GM21367 (cell line): ENCODE measurements at regions not wholly inside any gene's neighbourhood (a gene's known extent, or its start where the extent isn't known, plus 50 kb on each side); places are given as distances from the start of the nearest gene placed in this dataset.
"Not testable (repeated sequence)": the region's sequence is repeated elsewhere in the genome, so short reads cannot be mapped to it uniquely, and the experiment has no call there.

Experiments
- ATAC-seq: cut with Tn5 transposase; IDR thresholded peaks from one replicate; pipeline ENCODE4 v1.9.1; 2021; ENCODE audit not compliant: unreplicated experiment

DNA sequence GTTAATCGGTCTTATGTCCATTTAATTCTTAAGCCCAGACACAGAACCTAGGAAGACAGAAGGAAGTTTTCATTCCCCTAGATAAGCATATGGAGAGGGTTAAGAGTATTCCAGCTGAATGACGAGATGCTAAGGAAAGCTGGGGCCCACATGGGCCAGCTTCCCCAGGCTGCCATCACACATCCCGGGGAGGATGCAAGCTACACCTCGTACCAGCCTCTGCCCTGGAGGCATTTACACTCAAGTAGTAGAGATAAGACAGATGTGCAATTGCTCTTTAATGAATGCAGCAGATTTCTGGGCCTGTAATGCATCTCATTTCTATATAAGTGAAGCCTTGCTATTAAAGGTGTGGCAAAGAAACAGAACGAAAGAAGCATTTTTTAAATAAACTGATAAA lies 144.5 kb downstream of the MEX3B start:
- no peak for ATAC-seq

DNA sequence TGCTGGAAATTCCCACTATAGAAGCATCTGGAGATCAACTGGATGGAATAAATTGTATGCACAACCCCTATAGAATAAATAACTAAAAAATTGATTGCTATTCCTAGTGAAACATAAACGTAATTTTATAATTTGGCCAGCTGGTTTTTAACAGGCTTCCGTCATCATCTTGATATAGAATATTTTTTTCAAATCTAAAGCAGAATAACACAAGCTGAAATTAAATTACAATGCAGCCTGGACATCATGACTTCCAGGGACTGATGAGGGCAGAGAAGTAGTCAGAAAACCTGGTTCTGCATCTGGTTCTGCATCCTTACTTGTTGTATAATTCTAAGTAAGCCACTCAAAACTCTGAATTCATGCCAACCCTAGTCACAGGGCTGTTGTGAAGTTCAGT lies 146.1 kb downstream of the MEX3B start:
- ATAC-seq = no peak

DNA sequence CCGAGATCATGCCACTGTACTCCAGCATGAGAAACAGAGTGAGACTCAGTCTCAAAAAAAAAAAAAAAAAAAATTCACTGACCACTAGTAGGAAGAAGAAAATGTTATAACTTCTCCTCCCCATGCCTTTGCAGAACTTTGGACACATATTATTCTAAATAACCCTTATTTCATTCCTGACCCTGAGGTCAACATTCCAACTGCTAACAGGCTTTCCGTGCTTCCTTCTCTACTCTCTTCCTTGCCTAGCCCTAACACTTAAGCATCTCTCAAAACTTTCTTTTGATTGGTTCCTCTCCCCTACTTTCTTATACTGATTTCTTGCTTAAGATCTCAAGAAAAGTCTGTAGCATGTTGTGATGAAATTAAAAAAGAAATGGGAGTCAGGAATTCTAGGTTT lies 146.8 kb downstream of the MEX3B start:
- ATAC-seq = no peak

DNA sequence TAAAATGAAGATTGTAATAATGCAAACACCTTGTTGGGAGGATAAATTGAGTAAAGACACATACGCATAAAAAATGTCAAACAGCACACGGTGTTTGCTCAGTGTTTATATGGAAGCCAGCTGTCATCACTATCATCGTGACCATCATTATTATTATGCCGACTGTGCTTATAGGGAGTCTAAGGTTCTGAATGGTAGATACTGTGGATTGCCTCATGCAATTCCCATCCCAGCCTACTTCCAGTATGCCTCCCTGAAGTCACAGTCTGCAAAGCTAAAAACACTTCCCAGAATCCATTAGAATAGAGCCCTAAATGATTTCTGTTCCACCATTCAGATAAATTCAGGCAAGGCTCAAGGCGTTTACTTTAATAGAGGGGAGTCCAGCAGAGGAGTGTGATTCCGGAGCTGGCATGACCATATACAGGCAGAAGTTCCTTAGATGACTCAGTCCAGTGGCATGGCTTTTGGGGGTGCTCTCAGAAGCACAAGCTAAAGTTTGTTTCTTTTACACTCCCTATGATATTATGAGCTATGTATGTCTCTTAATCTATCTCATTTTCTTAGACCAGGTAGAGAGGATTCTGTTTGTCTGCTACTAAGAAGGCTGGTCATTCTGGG lies 148.7 kb downstream of the MEX3B start:
- no peak for ATAC-seq

DNA sequence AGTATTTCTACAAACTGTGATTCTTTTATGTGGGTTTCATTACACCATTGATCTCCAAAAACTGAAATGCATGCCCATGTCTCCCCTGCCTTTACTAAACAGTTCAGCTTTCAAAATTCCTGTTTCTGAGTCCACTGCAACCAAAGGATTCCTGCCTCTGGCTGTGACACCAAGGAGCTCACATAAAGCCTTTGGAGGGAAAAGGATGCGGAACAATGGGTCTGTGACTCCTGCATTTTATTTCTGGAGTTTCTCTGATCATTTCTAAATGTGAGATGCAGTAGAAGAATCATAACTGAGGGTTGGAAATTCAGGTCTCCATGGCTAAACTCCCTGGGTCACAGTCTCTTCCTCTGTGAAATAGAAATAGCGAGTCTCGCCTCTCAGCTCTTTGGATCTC lies 149.5 kb downstream of the MEX3B start:
- no peak for ATAC-seq

DNA sequence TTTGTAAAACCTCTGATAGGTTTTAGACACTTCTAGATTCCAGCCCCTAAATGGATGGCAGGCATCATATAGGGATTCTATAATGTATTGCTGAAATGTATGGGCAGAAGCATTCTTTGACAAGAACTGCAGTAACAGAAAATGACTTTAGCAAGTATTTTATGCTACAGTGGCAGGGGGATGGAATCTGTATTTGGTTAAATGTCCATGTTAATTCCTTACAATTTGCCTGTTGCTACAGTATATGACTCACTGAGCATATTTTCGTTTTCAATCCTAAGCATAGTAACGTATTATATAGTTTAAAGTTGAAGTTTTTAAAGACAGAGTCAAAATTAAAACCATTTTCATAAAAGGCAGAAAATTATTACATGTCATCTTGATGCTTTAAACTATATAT lies 150.1 kb downstream of the MEX3B start:
- ATAC-seq = no peak

DNA sequence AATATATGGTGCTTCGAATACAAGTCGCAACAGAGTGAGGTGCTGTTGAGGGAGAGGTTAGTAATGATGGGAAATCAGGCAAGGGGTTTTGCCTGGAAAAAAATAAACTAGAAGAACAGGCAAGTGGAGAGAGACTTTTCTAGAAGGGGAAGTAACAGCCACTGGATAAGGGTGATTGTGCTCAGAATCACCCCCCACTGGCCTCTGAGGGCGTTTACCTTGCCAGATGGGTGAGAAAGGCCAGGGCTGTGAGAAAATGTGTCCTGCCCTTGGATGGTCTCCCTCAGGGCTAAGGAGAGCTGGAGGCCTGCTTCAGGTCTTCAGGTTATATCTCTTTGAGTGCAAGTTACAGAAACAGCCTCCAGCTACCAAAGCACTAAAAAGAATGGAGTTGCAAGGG lies 151.8 kb downstream of the MEX3B start:
- ATAC-seq = no peak

DNA sequence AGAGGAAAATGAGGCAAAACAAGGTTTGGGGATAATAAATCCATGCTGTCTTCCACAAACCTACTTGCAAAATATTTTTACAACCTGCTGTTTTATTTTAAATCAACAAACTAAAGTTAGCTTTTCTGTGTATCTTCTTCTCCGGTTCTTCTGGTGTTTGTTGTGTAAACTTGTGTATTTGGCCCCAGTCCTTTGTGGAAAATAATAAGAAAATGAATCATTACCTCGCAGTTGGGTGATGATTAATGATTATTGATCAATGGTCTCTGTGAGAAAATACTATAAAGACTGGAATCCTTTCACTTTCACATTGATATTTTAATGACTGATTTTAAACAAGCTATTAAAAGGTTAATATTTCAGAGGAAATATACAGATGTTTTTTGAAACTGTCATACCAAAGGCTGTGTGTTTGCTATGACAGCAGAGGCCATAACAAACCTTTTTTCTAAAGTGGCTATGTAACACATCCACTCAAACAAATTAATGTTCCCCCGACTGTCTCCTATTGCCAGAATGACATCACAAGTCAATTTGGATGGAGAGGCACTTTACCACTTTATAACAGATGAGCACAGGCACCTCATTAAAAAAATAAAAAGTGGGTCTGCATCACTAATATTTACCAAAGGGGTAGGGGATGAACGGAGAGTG lies 152.5 kb downstream of the MEX3B start:
- ATAC-seq = no peak

DNA sequence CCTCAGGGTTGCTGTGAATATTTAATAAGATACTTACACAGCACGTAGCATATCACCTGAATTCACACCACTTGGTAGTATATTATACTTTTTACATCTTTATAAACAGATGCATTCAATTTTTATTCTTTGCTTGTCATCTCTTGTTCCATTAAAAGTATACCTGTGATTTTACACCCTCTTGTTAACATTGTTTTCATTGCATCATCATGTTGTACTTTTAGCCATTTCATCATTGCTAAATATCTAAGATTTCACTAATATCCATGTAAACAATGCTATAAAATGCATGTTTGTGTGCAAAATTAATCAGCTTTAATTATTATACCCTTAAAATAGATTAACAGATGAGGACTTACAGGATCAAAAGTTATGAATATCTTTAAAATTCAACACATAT lies 155.3 kb downstream of the MEX3B start:
- no peak for ATAC-seq

DNA sequence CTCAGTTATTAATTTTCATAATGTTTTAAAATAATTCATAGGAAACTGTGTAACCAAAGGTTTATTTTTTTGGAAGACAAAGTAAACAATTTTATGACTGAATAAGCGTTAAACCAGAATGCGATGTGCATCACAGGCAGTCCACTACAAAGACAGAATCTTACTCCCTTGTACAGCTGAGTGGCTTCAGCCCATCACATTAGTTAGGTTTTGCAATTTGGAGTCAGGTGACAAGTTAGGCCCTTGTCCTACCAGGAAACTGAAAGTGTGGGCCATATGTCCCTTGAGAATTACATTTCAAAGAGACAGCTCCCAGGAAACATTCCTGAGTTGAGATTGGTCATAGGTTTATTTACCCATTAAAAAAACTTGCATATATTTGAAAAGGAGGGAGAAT lies 156.3 kb downstream of the MEX3B start:
- ATAC-seq = no peak

DNA sequence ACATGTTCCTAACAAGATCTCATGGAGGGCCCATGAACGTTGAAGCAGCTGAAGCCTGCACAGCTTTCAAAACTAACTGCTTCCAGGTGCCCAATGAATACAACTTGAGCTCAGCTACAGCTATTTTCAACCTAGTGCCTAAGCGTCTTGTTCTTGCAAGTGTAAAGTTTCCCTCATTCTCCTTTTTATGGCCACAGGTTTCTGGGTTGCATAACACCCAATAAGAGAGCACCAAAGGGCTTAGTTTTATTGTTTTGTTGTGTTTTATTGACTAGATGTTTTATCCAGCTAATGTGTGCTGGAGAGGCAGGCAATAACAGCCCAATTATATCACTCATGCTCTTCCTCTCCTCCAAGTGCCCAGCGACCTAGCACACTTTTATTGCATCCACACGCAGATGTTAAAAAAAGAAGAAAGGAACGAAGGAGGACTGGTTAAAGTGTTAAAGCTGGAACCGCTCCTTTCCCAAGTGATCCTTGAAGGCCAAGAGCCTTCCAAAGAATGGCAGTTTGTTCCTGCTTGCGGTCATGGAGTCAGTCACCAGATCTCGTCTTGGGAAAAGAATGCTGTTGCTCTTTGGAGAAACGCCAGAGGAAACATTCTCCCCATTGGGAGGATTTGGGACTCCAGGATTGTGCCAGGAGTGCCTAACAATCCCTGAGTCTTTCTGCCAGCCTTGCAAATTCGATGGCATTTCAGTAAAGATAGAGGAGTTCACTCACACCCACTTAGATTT lies 156.9 kb downstream of the MEX3B start:
- no peak for ATAC-seq

DNA sequence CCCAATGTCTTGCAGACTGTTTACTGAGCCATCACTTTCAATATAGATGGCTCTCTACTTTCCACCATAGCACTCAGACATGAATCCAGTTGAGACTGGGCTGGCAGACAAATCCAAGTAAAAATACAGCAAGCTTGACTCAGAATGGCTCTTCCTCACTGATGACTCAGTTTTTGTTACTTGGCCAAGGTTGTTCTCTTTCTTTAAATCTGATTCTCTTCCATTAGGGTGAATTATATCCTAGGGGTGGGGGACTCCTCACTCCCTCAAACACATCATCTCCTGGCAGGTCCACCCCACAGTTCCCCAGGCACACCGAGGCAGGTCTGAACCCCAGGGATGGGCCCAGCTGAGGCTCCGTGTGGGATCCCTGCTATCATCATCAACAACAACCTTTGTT lies 157.9 kb downstream of the MEX3B start:
- no peak for ATAC-seq

DNA sequence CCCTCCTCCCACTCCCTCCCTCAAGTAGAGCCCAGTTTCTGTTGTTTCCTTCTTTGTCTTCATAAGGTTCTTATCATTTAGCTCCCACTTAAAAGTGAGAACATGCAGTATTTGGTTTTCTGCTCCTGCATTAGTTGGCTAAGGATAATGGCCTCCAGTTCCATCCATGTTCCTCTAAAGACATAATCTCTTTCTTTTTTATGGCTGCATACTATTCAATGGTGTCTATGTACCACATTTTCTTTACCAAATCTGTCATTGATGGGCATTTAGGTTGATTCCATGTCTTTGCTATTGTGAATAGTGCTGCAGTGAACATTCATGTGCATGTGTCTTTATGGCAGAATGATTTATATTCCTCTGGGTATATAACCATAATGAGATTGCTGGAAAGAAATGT lies 158.6 kb downstream of the MEX3B start:
- ATAC-seq = not testable (repeated sequence)

DNA sequence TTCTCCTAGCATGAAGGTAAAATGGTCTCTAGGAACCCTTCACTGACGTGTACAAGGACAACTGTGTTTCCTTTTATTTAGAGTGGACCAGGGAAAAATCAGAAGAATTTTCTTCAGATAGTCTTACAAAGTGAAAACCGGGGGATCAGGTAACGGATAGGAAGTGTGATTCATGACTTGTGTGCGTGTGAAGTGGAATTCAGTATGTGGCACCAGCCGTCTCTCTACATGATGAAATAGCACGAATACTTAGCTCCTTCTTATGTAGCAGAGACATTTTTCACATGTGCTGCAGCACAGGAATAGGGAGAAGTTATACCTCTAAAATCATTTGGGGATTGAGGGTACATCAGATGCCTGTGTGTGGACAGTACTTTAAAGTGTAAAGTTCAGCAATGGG lies 159.2 kb downstream of the MEX3B start:
- no peak for ATAC-seq

DNA sequence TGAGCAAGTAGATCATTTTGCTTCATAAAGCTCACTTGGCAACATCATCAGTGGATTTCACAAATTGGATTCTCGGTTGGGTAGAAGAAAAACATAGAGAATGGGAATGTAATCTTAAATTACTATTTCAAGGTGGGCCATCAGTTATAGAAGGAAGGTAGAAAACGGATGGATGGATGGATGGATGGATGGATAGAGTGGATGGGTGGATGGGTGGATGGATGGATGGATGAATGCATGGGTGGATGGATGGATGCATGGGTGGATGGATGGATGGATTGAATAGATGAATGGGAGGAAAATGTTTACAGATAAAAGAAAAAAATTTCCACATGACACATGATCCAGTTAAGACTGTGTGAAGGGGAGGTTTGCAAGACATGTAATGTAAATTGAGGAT lies 159.7 kb downstream of the MEX3B start:
- no peak for ATAC-seq

DNA sequence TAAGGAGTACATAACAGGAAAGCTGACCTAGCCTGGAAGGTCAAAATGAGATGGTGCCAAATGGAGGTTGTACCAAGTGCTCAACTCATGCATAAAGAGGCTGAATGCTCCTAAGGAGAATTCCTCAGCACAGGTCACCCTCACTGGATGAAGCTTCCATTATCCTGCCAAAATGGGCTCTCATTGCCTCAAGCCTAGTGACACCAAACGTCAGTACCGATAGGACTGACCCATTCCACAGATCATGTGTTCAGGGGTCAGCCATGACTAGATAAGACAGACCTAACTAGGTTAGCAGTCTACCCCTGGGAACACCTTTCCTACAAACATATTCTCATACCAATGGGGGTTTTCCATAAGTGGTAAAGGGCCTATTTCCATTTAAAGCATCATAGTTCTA lies 160.7 kb downstream of the MEX3B start:
- ATAC-seq = no peak

DNA sequence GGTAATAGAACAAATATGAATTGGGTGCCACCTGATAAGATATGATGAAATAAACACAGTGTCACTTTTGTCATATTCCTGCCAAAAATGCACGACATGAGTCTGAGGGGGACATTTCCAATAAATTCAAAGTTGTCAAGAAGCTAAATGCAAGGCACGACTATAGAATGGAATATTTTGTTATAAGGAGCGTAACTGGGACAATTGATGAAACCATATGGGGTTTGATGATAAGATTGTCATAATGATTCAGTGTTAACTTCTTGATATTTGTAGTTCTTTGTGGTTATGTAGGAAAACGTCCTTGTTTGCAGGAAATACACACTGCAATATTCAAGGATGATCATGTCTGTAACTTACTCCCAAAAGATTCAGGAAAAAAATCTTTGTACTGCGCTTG lies 163.3 kb downstream of the MEX3B start:
- ATAC-seq = no peak

DNA sequence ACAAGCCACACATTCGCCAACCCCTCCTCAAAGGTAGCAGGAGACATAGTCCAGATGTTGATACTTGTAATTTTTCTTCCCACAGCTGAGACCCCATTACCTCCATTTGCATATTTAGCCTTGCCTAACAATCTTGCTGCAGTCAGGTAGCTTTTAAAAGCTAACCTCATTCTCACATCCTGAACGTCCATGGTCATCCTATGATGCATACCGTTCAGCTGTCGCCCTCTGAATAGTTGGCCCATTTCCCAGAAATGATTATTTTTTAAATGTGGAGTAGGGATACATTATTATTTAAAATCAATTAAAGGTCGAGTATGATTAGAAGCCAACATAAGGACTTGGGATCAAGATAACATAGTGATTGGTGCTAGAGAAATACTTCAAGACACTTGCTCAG lies 165.0 kb downstream of the MEX3B start:
- ATAC-seq = no peak

DNA sequence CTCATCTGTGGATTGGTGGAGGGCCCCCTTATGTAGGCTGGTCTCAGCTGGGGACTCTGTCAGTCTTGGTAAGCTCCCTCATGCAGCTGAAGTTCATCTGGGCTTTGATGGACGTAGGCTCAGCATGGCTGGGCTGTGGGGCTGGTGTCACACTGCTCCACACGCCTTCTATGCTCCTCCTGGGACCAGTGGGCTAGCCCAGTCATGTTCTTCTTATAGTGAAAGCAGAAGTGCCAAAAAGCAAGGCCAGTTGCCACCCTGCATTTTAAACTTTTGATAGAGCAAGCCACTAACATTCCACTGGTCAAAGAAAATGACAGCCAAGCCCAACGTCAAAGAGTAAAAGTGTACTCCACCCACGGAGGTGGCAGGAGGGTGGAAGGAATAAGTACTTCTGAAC lies 165.5 kb downstream of the MEX3B start:
- no peak for ATAC-seq

DNA sequence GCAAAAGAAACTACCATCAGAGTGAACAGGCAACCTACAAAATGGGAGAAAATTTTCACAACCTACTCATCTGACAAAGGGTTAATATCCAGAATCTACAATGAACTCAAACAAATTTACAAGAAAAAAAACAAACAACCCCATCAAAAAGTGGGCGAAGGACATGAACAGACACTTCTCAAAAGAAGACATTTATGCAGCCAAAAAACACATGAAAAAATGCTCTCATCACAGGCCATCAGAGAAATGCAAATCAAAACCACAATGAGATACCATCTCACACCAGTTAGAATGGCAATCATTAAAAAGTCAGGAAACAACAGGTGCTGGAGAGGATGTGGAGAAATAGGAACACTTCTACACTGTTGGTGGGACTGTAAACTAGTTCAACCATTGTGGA lies 170.1 kb downstream of the MEX3B start:
- not testable (repeated sequence) for ATAC-seq

DNA sequence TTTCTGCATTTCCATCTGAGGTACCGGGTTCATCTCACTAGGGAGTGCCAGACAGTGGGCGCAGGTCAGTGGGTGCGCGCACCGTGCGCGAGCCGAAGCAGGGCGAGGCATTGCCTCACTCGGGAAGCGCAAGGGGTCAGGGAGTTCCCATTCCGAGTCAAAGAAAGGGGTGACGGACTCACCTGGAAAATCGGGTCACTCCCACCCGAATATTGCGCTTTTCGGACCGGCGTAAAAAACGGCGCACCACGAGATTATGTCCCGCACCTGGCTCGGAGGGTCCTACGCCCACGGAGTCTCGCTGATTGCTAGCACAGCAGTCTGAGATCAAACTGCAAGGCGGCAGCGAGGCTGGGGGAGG lies 175.1 kb downstream of the MEX3B start:
- ATAC-seq = not testable (repeated sequence)

DNA sequence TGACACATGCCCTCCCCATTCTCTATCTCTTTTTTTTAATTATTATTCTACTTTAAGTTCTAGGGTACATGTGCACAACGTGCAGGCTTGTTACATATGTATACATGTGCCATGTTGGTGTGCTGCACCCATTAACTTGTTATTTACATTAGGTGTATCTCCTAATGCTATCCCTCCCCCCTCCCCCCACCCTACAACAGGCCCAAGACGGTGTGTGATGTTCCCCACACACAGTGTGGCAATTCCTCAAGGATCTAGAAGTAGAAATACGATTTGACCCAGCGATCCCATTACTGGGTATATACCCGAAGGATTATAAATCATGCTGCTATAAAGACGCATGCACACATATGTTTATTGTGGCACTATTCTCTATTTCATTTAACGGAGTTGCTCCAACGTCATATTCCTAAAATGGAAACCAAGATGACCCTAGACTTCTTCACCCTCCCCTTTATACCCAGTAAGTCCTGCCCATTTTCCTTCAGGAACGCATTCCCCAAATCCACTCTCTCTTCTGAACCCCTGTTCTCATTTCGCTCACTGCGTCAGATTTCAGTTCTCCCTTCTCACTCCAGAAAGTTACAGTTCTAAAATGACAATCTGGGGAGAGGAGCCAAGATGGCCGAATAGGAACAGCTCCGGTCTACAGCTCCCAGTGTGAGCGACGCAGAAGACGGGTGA lies 175.6 kb downstream of the MEX3B start:
- not testable (repeated sequence) for ATAC-seq
